Right cardiac atrium (tissue), 5 donors: ENCODE measurements at regions not wholly inside any gene's neighbourhood (a gene's known extent, or its start where the extent isn't known, plus 50 kb on each side); places are given as distances from the start of the nearest gene placed in this dataset.

Experiments used
- ATAC-seq, 2 donors: fragments of 200-7000 bp; cut with Tn5 transposase; one replicate each; pipeline versions ENCODE4 v1.8.0 to v1.9.1; 2020; ENCODE audit warnings: moderate library complexity in 2 of 2, mild to moderate bottlenecking in 1 of 2
- DNase-seq, 3 donors: peaks; one replicate each; pipeline ENCODE4 v3.0.0-alpha.2; 2020
- H3K27ac ChIP-seq: one replicate; pipeline ENCODE4 v1.5.1; 2013; ENCODE audit warnings: mild to moderate bottlenecking, low read length, control low read depth, moderate library complexity
- H3K27me3 ChIP-seq: one replicate; pipeline ENCODE4 v1.6.1; 2013; ENCODE audit not compliant: control insufficient read depth, insufficient read depth
- H3K4me1 ChIP-seq: one replicate; pipeline ENCODE4 v1.6.1; 2013; ENCODE audit warnings: low read length; ENCODE audit not compliant: control insufficient read depth, insufficient read depth
- H3K4me3 ChIP-seq: one replicate; pipeline ENCODE4 v1.5.1; 2013; ENCODE audit warnings: low read length, control low read depth
- H3K9me3 ChIP-seq: one replicate; pipeline ENCODE4 v1.6.1; 2013; ENCODE audit warnings: low read length; ENCODE audit not compliant: control insufficient read depth
- WGBS: extraction: QIAGEN DNeasy Blood & Tissue Kit; methylation state at CpG from one replicate; pipeline ENCODE4 v1.1.7; 2013; 5-methylcytosine and 5-hydroxymethylcytosine counted together
- intact Hi-C, 4 donors: fragments of 100-400 bp; cut with DNase I; formaldehyde crosslinking; loops; one replicate each; pipeline versions ENCODE4 v1.11.0 to v1.14.0; 2022 to 2023
- donor health status: healthy with polysubstance abuse.
- donor health status: DM: no; HTN: yes; CAD: no.
- donor health status: DM: no; HTN: no; CAD: no.
- donor health status: DM: no; HTN: yes; CAD: no; lungs with severe emphysema.
- donor health status: DM: yes; HTN: yes; CAD: no.

GRCh38 chr3:127139601-127140500 is 53.1 kb upstream of the PRR23E start:
- Histone ChIP-seq H3K27ac (no peak overlapping the region), H3K9me3 (no peaks in the 10 kb centered on the region), H3K4me1 (no peaks in the 10 kb centered on the region), H3K27me3 (no peaks in the 10 kb centered on the region), H3K4me3 (no peak overlapping the region)
- 85% methylated on average over 17 of the region's 17 CpGs for WGBS
- intact Hi-C loops: no loop called here
- DNase-seq (peak in 1 of 3 donors; percentile 23), ATAC-seq (no peak)

DNA sequence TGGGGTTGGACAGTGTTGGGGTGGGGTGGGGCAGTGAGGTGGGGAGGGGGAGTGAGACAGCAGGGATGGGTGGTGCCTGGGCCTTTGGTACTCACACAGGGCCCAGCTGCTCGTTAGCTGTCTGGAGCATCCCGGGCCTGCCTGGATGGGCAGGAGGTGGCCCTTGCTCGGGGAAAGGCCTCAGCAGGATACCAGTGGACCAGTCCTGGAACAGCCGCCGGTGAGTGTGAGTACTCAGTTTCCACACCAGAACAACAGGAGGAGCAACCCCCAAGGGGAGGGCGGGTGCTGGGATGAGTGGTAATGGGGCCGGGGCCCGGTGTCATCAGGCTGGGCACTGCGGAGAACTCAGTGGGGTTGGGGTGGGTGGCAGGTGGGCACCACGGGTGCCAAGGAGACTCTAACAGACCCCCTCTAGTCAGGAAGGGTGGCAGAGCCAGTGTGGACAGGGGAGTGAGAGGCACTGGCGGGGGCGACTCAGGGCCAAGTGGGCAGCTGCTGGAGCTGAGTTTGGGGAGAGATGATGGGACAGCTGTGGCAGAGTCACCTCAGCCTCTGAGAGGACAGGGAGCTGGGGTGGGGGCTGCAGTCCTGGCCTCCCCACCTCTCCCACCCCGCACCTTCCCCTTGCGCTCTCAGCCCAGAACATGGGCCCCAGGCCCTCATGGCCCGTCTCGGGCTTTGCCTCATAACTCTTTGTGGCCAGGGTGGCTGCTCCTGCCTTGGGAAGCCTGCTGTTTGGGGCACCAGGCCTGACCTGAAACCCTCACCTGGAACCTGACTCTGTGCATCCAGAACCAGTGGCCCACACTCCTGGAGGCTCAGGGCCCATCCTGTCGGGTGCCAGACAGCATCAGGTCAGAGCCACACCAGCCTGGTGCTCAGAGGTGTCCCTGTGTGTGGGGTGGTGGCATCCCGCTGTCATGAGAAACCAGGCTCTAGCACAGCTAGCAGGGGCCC is 52.1 kb upstream of the PRR23E start:
- intact Hi-C loops: no loop called here
- Histone ChIP-seq H3K9me3 (no peaks in the 10 kb centered on the region), H3K27me3 (no peaks in the 10 kb centered on the region), H3K4me3 (no peak overlapping the region), H3K4me1 (no peaks in the 10 kb centered on the region), H3K27ac (no peak overlapping the region)
- ATAC-seq: no peak
- 87% methylated on average over 18 of the region's 18 CpGs for WGBS
- no peak for DNase-seq

DNA sequence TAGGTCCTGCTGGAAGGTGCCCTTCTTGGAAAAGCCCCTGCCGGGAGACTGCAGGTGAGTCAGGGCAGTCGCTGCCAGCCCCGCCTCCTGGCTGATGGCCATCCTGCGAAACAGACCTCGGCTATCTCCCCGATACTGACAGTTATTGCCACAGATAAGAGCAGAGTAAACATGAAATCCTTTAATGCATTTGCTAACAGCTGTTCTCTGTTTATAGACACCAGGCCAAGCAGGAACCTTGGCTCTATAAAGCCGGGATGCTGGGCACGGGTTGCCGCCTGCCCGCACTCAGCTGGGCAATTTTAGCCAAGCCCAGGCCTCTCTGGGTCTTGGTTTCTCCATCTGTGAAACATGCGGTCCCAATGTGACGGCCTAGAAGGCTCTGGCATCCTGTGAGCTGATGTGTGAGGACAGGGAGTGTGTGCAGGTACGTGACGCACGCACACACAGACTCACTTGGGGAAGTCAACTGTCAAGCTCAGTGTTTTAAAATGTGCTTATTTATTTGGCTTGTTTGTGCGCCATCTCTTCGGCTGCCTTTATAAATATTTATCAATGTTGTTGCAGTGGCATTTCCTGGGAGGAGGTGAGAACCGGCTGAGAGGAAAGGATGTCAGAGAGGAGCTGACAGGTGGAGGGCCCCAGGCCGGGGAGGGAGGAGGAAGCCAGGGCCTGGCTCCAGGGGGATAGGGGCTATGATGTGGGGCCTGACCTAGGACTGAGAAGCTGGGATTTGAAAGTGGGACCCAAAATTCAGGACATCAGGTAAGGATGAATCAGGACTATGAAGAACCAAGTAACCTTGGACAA is 50.8 kb upstream of the PRR23E start:
- ATAC-seq: no peak

More for the DNA sequence above, 50.8 kb upstream of the PRR23E start:
- 56% methylated on average over 19 of the region's 19 CpGs for whole genome bisulfite sequencing
- intact Hi-C loops: no loop called here
- Histone ChIP-seq H3K9me3 (no peaks in the 10 kb centered on the region), H3K4me3 (no peak overlapping the region), H3K27ac (no peak overlapping the region), H3K4me1 (no peaks in the 10 kb centered on the region), H3K27me3 (no peaks in the 10 kb centered on the region)
- DNase-seq: no peak
